CD14-positive monocyte (primary cell): ENCODE measurements at regions not wholly inside any gene's neighbourhood (a gene's known extent, or its start where the extent isn't known, plus 50 kb on each side); places are given as distances from the start of the nearest gene placed in this dataset.

Experiments
- DNase-seq, 3 donors: peaks; one replicate each; pipeline ENCODE4 v3.0.0-alpha.2; 2011 to 2022
- H2AFZ ChIP-seq: 2 replicates; pipeline ENCODE4 v1.6.0; 2012; ENCODE audit warnings: mild to moderate bottlenecking, low read depth, low read length, inconsistent platforms; ENCODE audit not compliant: insufficient read depth, poor library complexity, severe bottlenecking
- H3K27ac ChIP-seq, 2 donors: 1 replicate in 1 of 2; 2 replicates in 1 of 2; pipeline ENCODE4 v1.5.1; 2012 to 2013; ENCODE audit warnings: low read length in 2 of 2, control low read depth in 1 of 2, inconsistent platforms in 1 of 2, low read depth in 1 of 2, mild to moderate bottlenecking in 1 of 2
- H3K27me3 ChIP-seq, 2 donors: one replicate each; pipeline versions ENCODE4 v1.6.0 to v1.6.1; 2011 to 2013; ENCODE audit warnings: low read length in 2 of 2; ENCODE audit not compliant: control insufficient read depth in 2 of 2, insufficient read depth in 2 of 2
- H3K36me3 ChIP-seq, 2 donors: replicated peaks in 1 of 2; 1 replicate in 1 of 2; 2 replicates in 1 of 2; pipeline versions ENCODE4 v1.5.1 to v1.6.1; 2012 to 2013; ENCODE audit warnings: low read length in 2 of 2, control low read depth in 1 of 2, inconsistent platforms in 1 of 2, mild to moderate bottlenecking in 1 of 2; ENCODE audit not compliant: insufficient read depth in 2 of 2, control insufficient read depth in 1 of 2
- H3K4me1 ChIP-seq, 2 donors: 1 replicate in 1 of 2; 2 replicates in 1 of 2; pipeline versions ENCODE4 v1.5.1 to v1.6.1; 2012 to 2013; ENCODE audit warnings: low read length in 2 of 2, control low read depth in 1 of 2, inconsistent platforms in 1 of 2, mild to moderate bottlenecking in 1 of 2, moderate library complexity in 1 of 2; ENCODE audit not compliant: insufficient read depth in 2 of 2, control insufficient read depth in 1 of 2
- H3K4me2 ChIP-seq: replicated peaks from 2 replicates; pipeline ENCODE3; 2012; ENCODE audit warnings: low read length, moderate library complexity, mild to moderate bottlenecking; ENCODE audit not compliant: poor library complexity, severe bottlenecking; ENCODE audit errors: extremely low read depth
- H3K4me3 ChIP-seq, 3 experiments: fragments of 200-600 bp in 1 of 3; sonication (generic) in 1 of 3; replicated peaks in 1 of 3; 1 replicate in 2 of 3; 2 replicates in 1 of 3; pipeline ENCODE4 v1.5.1; 2011 to 2013; ENCODE audit warnings: low read length in 3 of 3, mild to moderate bottlenecking in 3 of 3, control low read depth in 2 of 3, low read depth in 2 of 3, inconsistent platforms in 1 of 3, moderate library complexity in 1 of 3
- H3K79me2 ChIP-seq: 2 replicates; pipeline ENCODE4 v1.6.0; 2012; ENCODE audit warnings: mild to moderate bottlenecking, control low read depth, inconsistent platforms, low read length, moderate library complexity; ENCODE audit not compliant: insufficient read depth
- H3K9ac ChIP-seq: 2 replicates; pipeline ENCODE4 v1.6.0; 2017; ENCODE audit warnings: low read length, mild to moderate bottlenecking; ENCODE audit not compliant: insufficient read depth, poor library complexity, severe bottlenecking
- H3K9me3 ChIP-seq, 2 donors: replicated peaks in 1 of 2; 1 replicate in 1 of 2; 2 replicates in 1 of 2; pipeline versions ENCODE4 v1.5.1 to v1.6.1; 2012 to 2013; ENCODE audit warnings: low read length in 2 of 2, control low read depth in 1 of 2; ENCODE audit not compliant: control insufficient read depth in 1 of 2, insufficient read depth in 1 of 2
- H4K20me1 ChIP-seq: 2 replicates; pipeline ENCODE4 v1.6.0; 2012; ENCODE audit warnings: mild to moderate bottlenecking, low read length, control low read depth, moderate library complexity; ENCODE audit not compliant: insufficient read depth
- H3K27ac Mint-ChIP-seq, 7 donors: one replicate each; pipeline ENCODE4 v1.8.0; 2020; ENCODE audit warnings: mild to moderate bottlenecking in 7 of 7, mixed read lengths in 7 of 7, moderate library complexity in 6 of 7, inconsistent platforms in 2 of 7
- H3K27me3 Mint-ChIP-seq, 3 donors: one replicate each; pipeline ENCODE4 v1.8.0; 2021 to 2022; ENCODE audit warnings: low read depth in 3 of 3, mild to moderate bottlenecking in 3 of 3, mixed read lengths in 3 of 3, moderate library complexity in 3 of 3, inconsistent platforms in 1 of 3
- H3K36me3 Mint-ChIP-seq, 2 donors: one replicate each; pipeline ENCODE4 v1.8.0; 2020; ENCODE audit warnings: mixed read lengths in 2 of 2, inconsistent platforms in 1 of 2, mild to moderate bottlenecking in 1 of 2
- H3K4me1 Mint-ChIP-seq: one replicate; pipeline ENCODE4 v1.8.0; 2020; ENCODE audit warnings: mild to moderate bottlenecking, mixed read lengths
- H3K4me3 Mint-ChIP-seq, 2 donors: one replicate each; pipeline ENCODE4 v1.8.0; 2020; ENCODE audit warnings: mild to moderate bottlenecking in 2 of 2, mixed read lengths in 2 of 2, moderate library complexity in 1 of 2
- H3K9me3 Mint-ChIP-seq, 7 donors: one replicate each; pipeline ENCODE4 v1.8.0; 2020 to 2022; ENCODE audit warnings: mixed read lengths in 7 of 7, mild to moderate bottlenecking in 6 of 7, moderate library complexity in 6 of 7, inconsistent platforms in 2 of 7
- CTCF ChIP-seq: fragments of 200-600 bp; IDR thresholded peaks from one replicate; pipeline ENCODE4 v1.8.0; 2022; ENCODE audit warnings: antibody characterized with exemption, mild to moderate bottlenecking
- WGBS: methylation state at CpG from one replicate; pipeline ENCODE4 v1.1.5; 2013; ENCODE audit warnings: missing lambda C conversion rate; ENCODE audit not compliant: insufficient coverage; 5-methylcytosine and 5-hydroxymethylcytosine counted together
- intact Hi-C, 2 donors: fragments of 100-400 bp; cut with micrococcal nuclease; formaldehyde crosslinking; loops; one replicate each; pipeline versions ENCODE4 v1.15.0 to v1.15.1; 2023

- Histone ChIP-seq H3K27me3 (no peaks in the 10 kb centered on the region), H4K20me1 (no peaks in the 10 kb centered on the region), H3K4me2 (no peak overlapping the region), H3K27ac (no peak overlapping the region), H3K36me3 (no peaks in the 10 kb centered on the region), H2AFZ (no peak overlapping the region), H3K79me2 (no peaks in the 10 kb centered on the region), H3K9ac (no peak overlapping the region), H3K9me3 (no peaks in the 10 kb centered on the region), H3K4me1 (peaks cover 2 to 9% of the 10 kb centered on the region in 2 donors), H3K4me3 (no peak overlapping the region)
- no peak overlapping the region for H3K4me3 Mint-ChIP-seq
- intact Hi-C loops: no loop called here
- no peak for DNase-seq
- H3K27ac Mint-ChIP-seq: no peak overlapping the region
- no peaks in the 10 kb centered on the region for H3K36me3 Mint-ChIP-seq
- TF ChIP-seq CTCF: no peak
- H3K4me1 Mint-ChIP-seq: peaks cover 7% of the 10 kb centered on the region
- H3K9me3 Mint-ChIP-seq: no peaks in the 10 kb centered on the region
- H3K27me3 Mint-ChIP-seq: peaks cover 0 to 5% (median 3%) of the 10 kb centered on the region in 3 donors
- no CpG with 5 or more reads among the region's 2 CpGs for WGBS
Measured at GRCh38 chr11:111105566-111105965, 140.0 kb upstream of the POU2AF2 start.

- Histone ChIP-seq H3K9me3 (no peaks in the 10 kb centered on the region), H3K36me3 (no peaks in the 10 kb centered on the region), H3K27me3 (no peaks in the 10 kb centered on the region), H4K20me1 (no peaks in the 10 kb centered on the region), H3K9ac (no peak overlapping the region), H3K4me3 (no peak overlapping the region), H3K79me2 (no peaks in the 10 kb centered on the region), H2AFZ (no peak overlapping the region), H3K27ac (no peak overlapping the region), H3K4me1 (peaks cover 2 to 9% of the 10 kb centered on the region in 2 donors), H3K4me2 (no peak overlapping the region)
- H3K4me1 Mint-ChIP-seq: peaks cover 7% of the 10 kb centered on the region
- intact Hi-C loops: no loop called here
- H3K27ac Mint-ChIP-seq: no peak overlapping the region
- H3K36me3 Mint-ChIP-seq: no peaks in the 10 kb centered on the region
- H3K4me3 Mint-ChIP-seq: no peak overlapping the region
- TF ChIP-seq CTCF: no peak
- DNase-seq: no peak
- H3K9me3 Mint-ChIP-seq: no peaks in the 10 kb centered on the region
- H3K27me3 Mint-ChIP-seq: peaks cover 0 to 5% (median 3%) of the 10 kb centered on the region in 3 donors
Measured at GRCh38 chr11:111104185-111104584, 141.3 kb upstream of the POU2AF2 start.
